Endodermal cell (in vitro differentiated cells): ENCODE measurements at regions not wholly inside any gene's neighbourhood (a gene's known extent, or its start where the extent isn't known, plus 50 kb on each side); places are given as distances from the start of the nearest gene placed in this dataset.

ENCODE experiments used
- DNase-seq: peaks from one replicate; pipeline ENCODE4 v3.0.0-alpha.2; 2017
- H3K27ac ChIP-seq: 2 replicates; pipeline ENCODE4 v1.5.1; 2013; ENCODE audit warnings: mild to moderate bottlenecking, low read depth, low read length, moderate library complexity
- H3K27me3 ChIP-seq: 2 replicates; pipeline ENCODE4 v1.6.1; 2013; ENCODE audit warnings: mild to moderate bottlenecking, low read length, moderate library complexity; ENCODE audit not compliant: insufficient read depth, control insufficient read depth, poor library complexity, severe bottlenecking
- H3K36me3 ChIP-seq: 2 replicates; pipeline ENCODE4 v1.7.0; 2013; ENCODE audit warnings: mild to moderate bottlenecking, low read length, moderate library complexity; ENCODE audit not compliant: control insufficient read depth, insufficient read depth
- H3K4me1 ChIP-seq: one replicate; pipeline ENCODE4 v1.7.0; 2013; ENCODE audit warnings: low read length; ENCODE audit not compliant: control insufficient read depth, insufficient read depth
- H3K4me3 ChIP-seq: 2 replicates; pipeline ENCODE4 v1.5.1; 2013; ENCODE audit warnings: mild to moderate bottlenecking, low read length, moderate library complexity
- H3K9ac ChIP-seq: 2 replicates; pipeline ENCODE4 v1.6.1; 2013; ENCODE audit warnings: mild to moderate bottlenecking, low read length, moderate library complexity; ENCODE audit not compliant: poor library complexity, severe bottlenecking; ENCODE audit errors: extremely low read depth
- H3K9me3 ChIP-seq: 2 replicates; pipeline ENCODE4 v1.6.1; 2013; ENCODE audit warnings: mild to moderate bottlenecking, low read length, moderate library complexity; ENCODE audit not compliant: control insufficient read depth
- H3K27ac Mint-ChIP-seq: 2 replicates; pipeline ENCODE4 v1.8.0; 2020; ENCODE audit warnings: mixed read lengths
- H3K27me3 Mint-ChIP-seq: 2 replicates; pipeline ENCODE4 v1.8.0; 2021; ENCODE audit warnings: mild to moderate bottlenecking, mixed read lengths; ENCODE audit not compliant: insufficient read depth
- H3K36me3 Mint-ChIP-seq: 2 replicates; pipeline ENCODE4 v1.8.0; 2020; ENCODE audit warnings: low read depth, mixed read lengths
- H3K4me1 Mint-ChIP-seq: 2 replicates; pipeline ENCODE4 v1.8.0; 2020; ENCODE audit warnings: mixed read lengths
- H3K4me3 Mint-ChIP-seq: 2 replicates; pipeline ENCODE4 v1.8.0; 2020; ENCODE audit warnings: mild to moderate bottlenecking, moderate library complexity, mixed read lengths
- H3K9me3 Mint-ChIP-seq: 2 replicates; pipeline ENCODE4 v1.8.0; 2020; ENCODE audit warnings: mild to moderate bottlenecking, mixed read lengths
- CTCF ChIP-seq: fragments of 200-600 bp; sonication (generic); conservative IDR thresholded peaks from 2 replicates; pipeline ENCODE4 v1.5.0; 2021; ENCODE audit warnings: antibody characterized with exemption, mild to moderate bottlenecking
- WGBS, 2 experiments: methylation state at CpG; one replicate each; pipeline versions ENCODE4 v1.1.5 to v1.1.7; 2013; ENCODE audit warnings: missing lambda C conversion rate in 2 of 2, mixed read lengths in 1 of 2; ENCODE audit not compliant: insufficient coverage in 1 of 2, insufficient read length in 1 of 2; 5-methylcytosine and 5-hydroxymethylcytosine counted together

GRCh38 chr15:99507504-99508310 lies 58.1 kb upstream of the MEF2A start:
- DNase-seq, result peak; percentile 25
- Mint-ChIP-seq H3K27me3 (no peaks in the 10 kb centered on the region), H3K9me3 (no peaks in the 10 kb centered on the region), H3K36me3 (no peaks in the 10 kb centered on the region), H3K27ac (no peak overlapping the region), H3K4me3 (no peak overlapping the region), H3K4me1 (no peaks in the 10 kb centered on the region)
- Histone ChIP-seq H3K9me3 (no peaks in the 10 kb centered on the region), H3K4me3 (no peak overlapping the region), H3K27ac (no peak overlapping the region), H3K36me3 (no peaks in the 10 kb centered on the region), H3K4me1 (no peaks in the 10 kb centered on the region), H3K9ac (no peak overlapping the region), H3K27me3 (no peaks in the 10 kb centered on the region)
- no peak for TF ChIP-seq CTCF
- 94 to 95% methylated on average over 22 to 24 of the region's 24 CpGs for WGBS, 2 experiments

GRCh38 chr15:99508311-99508645 lies 57.5 kb upstream of the MEF2A start:
- Histone ChIP-seq H3K36me3 (no peaks in the 10 kb centered on the region), H3K4me1 (no peaks in the 10 kb centered on the region), H3K27me3 (no peaks in the 10 kb centered on the region), H3K27ac (no peak overlapping the region), H3K9me3 (no peaks in the 10 kb centered on the region), H3K9ac (no peak overlapping the region), H3K4me3 (no peak overlapping the region)
- Mint-ChIP-seq H3K36me3 (no peaks in the 10 kb centered on the region), H3K27ac (no peak overlapping the region), H3K4me1 (no peaks in the 10 kb centered on the region), H3K9me3 (no peaks in the 10 kb centered on the region), H3K4me3 (no peak overlapping the region), H3K27me3 (no peaks in the 10 kb centered on the region)
- no peak for TF ChIP-seq CTCF
- 93 to 94% methylated on average over 5 to 6 of the region's 6 CpGs for WGBS, 2 experiments
- no peak for DNase-seq

GRCh38 chr15:99508852-99509251 lies 56.9 kb upstream of the MEF2A start:
- DNase-seq, result no peak
- TF ChIP-seq CTCF, result no peak
- H3K9me3 ChIP-seq, result no peaks in the 10 kb centered on the region
- no peak overlapping the region for H3K27ac ChIP-seq
- no peaks in the 10 kb centered on the region for H3K36me3 Mint-ChIP-seq
- H3K9ac ChIP-seq, result no peak overlapping the region
- H3K4me1 ChIP-seq, result no peaks in the 10 kb centered on the region
- H3K36me3 ChIP-seq, result no peaks in the 10 kb centered on the region
- H3K4me1 Mint-ChIP-seq, result no peaks in the 10 kb centered on the region
- no peaks in the 10 kb centered on the region for H3K9me3 Mint-ChIP-seq
- no peaks in the 10 kb centered on the region for H3K27me3 Mint-ChIP-seq
- H3K4me3 ChIP-seq, result no peak overlapping the region
- no peaks in the 10 kb centered on the region for H3K27me3 ChIP-seq
- 90% methylated on average over 2 to 3 of the region's 3 CpGs for WGBS, 2 experiments
- no peak overlapping the region for H3K4me3 Mint-ChIP-seq
- H3K27ac Mint-ChIP-seq, result no peak overlapping the region
